ENCODE measurements at regions not wholly inside any gene's neighbourhood (a gene's known extent, or its start where the extent isn't known, plus 50 kb on each side); places are given as distances from the start of the nearest gene placed in this dataset.

DNA sequence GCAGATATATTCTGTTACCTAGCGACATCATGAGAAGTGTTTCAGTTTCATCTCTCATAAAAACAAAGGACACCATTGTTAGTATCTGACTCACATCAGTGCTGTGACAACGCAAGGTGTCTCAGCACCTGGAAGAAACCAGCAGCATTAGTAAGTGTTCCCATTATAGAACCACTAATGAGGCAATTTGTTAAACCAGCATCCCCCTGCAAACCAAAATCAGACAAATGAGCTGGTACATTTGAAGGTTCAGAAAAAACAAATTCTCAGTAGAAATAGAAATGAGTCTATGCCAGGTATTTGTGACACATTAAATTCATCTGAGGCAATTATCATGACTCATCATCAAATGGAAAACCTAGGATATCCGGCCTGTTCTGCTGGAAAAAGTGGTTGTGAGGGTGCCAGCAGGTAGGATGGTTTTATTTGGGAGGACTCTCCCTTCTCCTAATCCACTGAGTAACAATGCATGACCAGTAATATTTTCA, 151.7 kb downstream of the TMEM200A start:
- intact Hi-C loops (cut with micrococcal nuclease) = loop anchor here (5.0 kb wide), 1 partner anchor 60 kb away; no protein-coding TSS in a partner anchor
- peaks cover 14% of the 10 kb centered on the region for H3K36me3 Mint-ChIP-seq (ENCODE audit: low read depth)
- no peak overlapping the region for H3K4me3 Mint-ChIP-seq
- H3K4me1 Mint-ChIP-seq (ENCODE audit: low read depth) = peaks cover 58% of the 10 kb centered on the region
- TF ChIP-seq, protein P1, sequence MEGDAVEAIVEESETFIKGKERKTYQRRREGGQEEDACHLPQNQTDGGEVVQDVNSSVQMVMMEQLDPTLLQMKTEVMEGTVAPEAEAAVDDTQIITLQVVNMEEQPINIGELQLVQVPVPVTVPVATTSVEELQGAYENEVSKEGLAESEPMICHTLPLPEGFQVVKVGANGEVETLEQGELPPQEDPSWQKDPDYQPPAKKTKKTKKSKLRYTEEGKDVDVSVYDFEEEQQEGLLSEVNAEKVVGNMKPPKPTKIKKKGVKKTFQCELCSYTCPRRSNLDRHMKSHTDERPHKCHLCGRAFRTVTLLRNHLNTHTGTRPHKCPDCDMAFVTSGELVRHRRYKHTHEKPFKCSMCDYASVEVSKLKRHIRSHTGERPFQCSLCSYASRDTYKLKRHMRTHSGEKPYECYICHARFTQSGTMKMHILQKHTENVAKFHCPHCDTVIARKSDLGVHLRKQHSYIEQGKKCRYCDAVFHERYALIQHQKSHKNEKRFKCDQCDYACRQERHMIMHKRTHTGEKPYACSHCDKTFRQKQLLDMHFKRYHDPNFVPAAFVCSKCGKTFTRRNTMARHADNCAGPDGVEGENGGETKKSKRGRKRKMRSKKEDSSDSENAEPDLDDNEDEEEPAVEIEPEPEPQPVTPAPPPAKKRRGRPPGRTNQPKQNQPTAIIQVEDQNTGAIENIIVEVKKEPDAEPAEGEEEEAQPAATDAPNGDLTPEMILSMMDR (IDR thresholded peaks at IDR 0.05) = no peak
- DNase-seq (peak; percentile 54), ATAC-seq (peak; percentile 66)
- H3K27me3 Mint-ChIP-seq = no peaks in the 10 kb centered on the region
- CTCF ChIA-PET = interaction anchor here (1.1 to 1.3 kb wide), 2 partner anchors 18 to 59 kb away, joined by 4 read pairs; no protein-coding TSS in a partner anchor
- H3K27ac Mint-ChIP-seq = peak overlapping the region; percentile 90
- POLR2A ChIA-PET = interaction anchor here (1.3 kb wide), 1 partner anchor 9 kb away, joined by 4 read pairs; no protein-coding TSS in a partner anchor
- H3K9me3 Mint-ChIP-seq = peaks cover 29% of the 10 kb centered on the region

DNA sequence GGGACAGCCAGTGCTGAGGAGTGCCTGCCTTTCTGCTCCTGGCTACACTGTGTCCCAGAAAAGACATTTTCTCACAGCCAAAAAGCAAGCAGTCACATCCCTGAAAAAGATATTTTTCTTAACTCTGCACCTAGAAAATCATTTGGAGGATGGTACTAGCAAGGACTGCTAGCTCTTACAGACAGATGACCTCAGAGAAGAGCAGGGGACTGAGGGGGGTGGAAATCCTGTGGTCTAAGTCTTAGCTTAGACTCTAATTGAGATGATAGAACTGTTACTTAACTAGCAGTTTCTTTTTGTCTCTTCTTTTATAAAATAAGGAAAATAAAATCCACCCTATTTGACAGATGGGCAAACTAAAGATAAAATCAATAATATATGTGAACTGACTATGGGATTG, 152.8 kb downstream of the TMEM200A start:
- POLR2A ChIA-PET = interaction anchor here (1.3 kb wide), 1 partner anchor 8 kb away, joined by 4 read pairs; no protein-coding TSS in a partner anchor

DNA sequence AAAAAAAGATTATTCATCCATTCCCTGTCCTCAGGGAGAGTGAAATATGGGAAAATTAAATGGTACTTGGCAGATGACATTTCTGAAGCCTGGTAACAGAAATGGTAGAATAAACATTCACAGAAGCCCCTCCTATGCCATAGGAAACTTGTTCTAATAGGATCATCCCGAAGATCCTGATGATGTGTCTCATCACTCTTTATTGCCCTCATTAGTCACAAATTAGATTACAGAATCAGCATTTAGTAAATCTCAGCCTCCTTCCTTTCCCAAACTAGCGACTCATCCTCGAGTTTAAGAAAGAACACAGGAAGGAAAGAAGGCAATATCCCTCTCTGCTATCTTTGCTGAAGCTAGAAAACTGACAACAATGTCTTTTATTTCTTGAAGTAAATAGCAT, 154.4 kb downstream of the TMEM200A start:
- no peak for DNase-seq
- CTCF ChIA-PET = no interaction called here
- no peaks in the 10 kb centered on the region for H3K27me3 Mint-ChIP-seq
- H3K27ac Mint-ChIP-seq = no peak overlapping the region
- no peak overlapping the region for H3K4me3 Mint-ChIP-seq
- peaks cover 24% of the 10 kb centered on the region for H3K9me3 Mint-ChIP-seq
- POLR2A ChIA-PET = no interaction called here
- TF ChIP-seq, protein P1 (IDR thresholded peaks at IDR 0.05) = no peak
- ATAC-seq = no peak
- H3K36me3 Mint-ChIP-seq (ENCODE audit: low read depth) = peaks cover 9% of the 10 kb centered on the region
- H3K4me1 Mint-ChIP-seq (ENCODE audit: low read depth) = peaks cover 49% of the 10 kb centered on the region
- intact Hi-C loops (cut with micrococcal nuclease) = no loop called here

More for the DNA sequence above, 152.8 kb downstream of the TMEM200A start:
- H3K27me3 Mint-ChIP-seq = no peaks in the 10 kb centered on the region
- TF ChIP-seq, protein P1 (IDR thresholded peaks at IDR 0.05) = no peak
- CTCF ChIA-PET = interaction anchor here (1.1 kb wide), 1 partner anchor 17 kb away, joined by 4 read pairs; no protein-coding TSS in a partner anchor
- H3K27ac Mint-ChIP-seq = peak overlapping the region; percentile 90
- H3K36me3 Mint-ChIP-seq (ENCODE audit: low read depth) = peaks cover 14% of the 10 kb centered on the region
- H3K4me3 Mint-ChIP-seq = no peak overlapping the region
- intact Hi-C loops (cut with micrococcal nuclease) = loop anchor here (5.0 kb wide), 1 partner anchor 59 kb away; no protein-coding TSS in a partner anchor
- no peak for DNase-seq
- H3K9me3 Mint-ChIP-seq = peaks cover 31% of the 10 kb centered on the region
- ATAC-seq = no peak
- H3K4me1 Mint-ChIP-seq (ENCODE audit: low read depth) = peaks cover 49% of the 10 kb centered on the region

DNA sequence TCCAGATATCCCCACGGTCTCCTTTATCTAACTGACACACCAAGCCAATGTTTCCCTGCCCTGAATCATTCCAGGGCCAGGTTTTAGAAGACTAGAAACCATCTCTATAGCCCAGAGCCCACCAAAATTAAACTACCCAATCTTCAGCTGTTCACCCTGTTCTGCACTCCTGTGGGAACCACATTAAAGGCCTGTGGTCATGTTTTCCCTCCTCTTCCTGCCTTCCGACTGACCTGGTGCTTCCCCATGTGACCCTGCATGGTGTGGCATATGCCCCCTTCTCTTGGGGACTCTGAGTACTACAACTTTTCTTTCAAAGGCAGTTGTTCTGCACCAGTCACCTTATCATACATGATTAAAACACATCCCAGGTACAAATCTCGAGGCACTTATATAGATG, 155.0 kb downstream of the TMEM200A start:
- intact Hi-C loops (cut with micrococcal nuclease) = no loop called here
- ATAC-seq = no peak
- ChIA-PET CTCF (no interaction called here), POLR2A (no interaction called here)
- Mint-ChIP-seq H3K27ac (peak overlapping the region; percentile 19), H3K36me3 (ENCODE audit: low read depth) (peaks cover 6% of the 10 kb centered on the region), H3K4me1 (ENCODE audit: low read depth) (peaks cover 52% of the 10 kb centered on the region), H3K9me3 (peaks cover 21% of the 10 kb centered on the region), H3K4me3 (no peak overlapping the region), H3K27me3 (no peaks in the 10 kb centered on the region)
- DNase-seq = no peak
- TF ChIP-seq, protein P1 (IDR thresholded peaks at IDR 0.05) = no peak

DNA sequence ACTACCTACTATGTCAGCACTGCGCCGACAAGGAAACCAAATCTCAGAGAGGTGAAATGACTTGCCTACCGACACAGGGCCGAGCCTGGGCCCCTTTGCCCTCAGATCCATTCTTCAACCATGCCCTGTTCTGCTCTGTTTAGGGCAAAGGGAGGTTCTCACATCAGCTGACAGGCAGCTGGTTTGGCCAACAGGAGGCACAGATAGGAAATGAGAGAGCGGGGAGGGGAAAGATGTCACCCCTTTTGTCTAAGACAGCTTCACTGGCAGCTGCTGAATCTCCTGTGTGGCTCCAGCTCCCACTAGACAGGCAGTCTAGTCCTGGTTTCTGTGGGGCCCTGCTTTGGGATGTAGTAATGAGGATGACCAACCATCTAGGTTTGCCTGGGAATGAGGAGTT, 158.7 kb downstream of the TMEM200A start:
- TF ChIP-seq, protein P1 (IDR thresholded peaks at IDR 0.05) = no peak
- peak; percentile 47 for ATAC-seq
- H3K27me3 Mint-ChIP-seq = no peaks in the 10 kb centered on the region
- H3K4me3 Mint-ChIP-seq = no peak overlapping the region
- intact Hi-C loops (cut with micrococcal nuclease) = no loop called here
- CTCF ChIA-PET = interaction anchor here (1.4 kb wide), 1 partner anchor 174 kb away, joined by 4 read pairs; no protein-coding TSS in a partner anchor
- peak overlapping the region; percentile 35 for H3K27ac Mint-ChIP-seq
- POLR2A ChIA-PET = no interaction called here
- peaks cover 10% of the 10 kb centered on the region for H3K9me3 Mint-ChIP-seq
- H3K4me1 Mint-ChIP-seq (ENCODE audit: low read depth) = peaks cover 40% of the 10 kb centered on the region
- H3K36me3 Mint-ChIP-seq (ENCODE audit: low read depth) = no peaks in the 10 kb centered on the region
- peak; percentile 22 for DNase-seq

All from activated CD8-positive, alpha-beta T cell treated with anti-CD3 and anti-CD28 coated beads for 36 hours (primary cell).